H1 (cell line): ENCODE measurements at regions not wholly inside any gene's neighbourhood (a gene's known extent, or its start where the extent isn't known, plus 50 kb on each side); places are given as distances from the start of the nearest gene placed in this dataset.

Experiments
- CTCF ChIA-PET: fragments of 300-600 bp; sonication (Branson Sonifier 250); formaldehyde crosslinking; loops from one replicate; lab custom pipeline; 2021; ENCODE audit not compliant: partially characterized antibody; lab: Charles Lee
- POLR2A ChIA-PET: fragments of 300-600 bp; sonication (Branson Sonifier 250); formaldehyde crosslinking; loops from one replicate; lab custom pipeline; 2021; ENCODE audit warnings: inconsistent platforms; ENCODE audit not compliant: partially characterized antibody; lab: Charles Lee
- DNase-seq, 2 experiments: peaks; one replicate each; pipeline versions ENCODE4 v3.0.0 to v3.0.0-alpha.2; 2010 to 2022; ENCODE audit warnings: low spot score in 2 of 2, low read depth in 1 of 2, mixed read lengths in 1 of 2
- FAIRE-seq: peaks from 2 replicates; lab custom pipeline; 2011; peaks lifted over from hg19 to GRCh38; lab: Jason Lieb, UNC
- H2AFZ ChIP-seq: 2 replicates; pipeline ENCODE4 v1.8.1; 2012; ENCODE audit warnings: low read length, inconsistent platforms
- H2AK5ac ChIP-seq: 2 replicates; pipeline ENCODE4 v1.6.1; 2013; ENCODE audit warnings: low read depth, low read length
- H2BK120ac ChIP-seq: replicated peaks from 2 replicates; pipeline ENCODE3; 2013; ENCODE audit warnings: low read depth, low read length, inconsistent platforms
- H2BK12ac ChIP-seq: 2 replicates; pipeline ENCODE4 v1.6.1; 2013; ENCODE audit warnings: low read depth, low read length
- H2BK15ac ChIP-seq: 2 replicates; pipeline ENCODE4 v1.6.1; 2013; ENCODE audit warnings: low read length
- H2BK20ac ChIP-seq: 2 replicates; pipeline ENCODE4 v1.6.1; 2013; ENCODE audit warnings: low read length
- H2BK5ac ChIP-seq: 2 replicates; pipeline ENCODE4 v1.6.1; 2013; ENCODE audit warnings: low read depth, low read length
- H3K14ac ChIP-seq: 2 replicates; pipeline ENCODE4 v1.6.1; 2013; ENCODE audit warnings: inconsistent platforms; ENCODE audit not compliant: insufficient read length
- H3K18ac ChIP-seq: 2 replicates; pipeline ENCODE4 v1.6.1; 2013; ENCODE audit warnings: low read length; ENCODE audit errors: extremely low read depth
- H3K23ac ChIP-seq: 2 replicates; pipeline ENCODE4 v1.6.1; 2013; ENCODE audit warnings: inconsistent platforms; ENCODE audit not compliant: insufficient read length
- H3K23me2 ChIP-seq: 2 replicates; pipeline ENCODE4 v1.6.1; 2013; ENCODE audit warnings: low read depth, low read length
- H3K27ac ChIP-seq: 2 replicates; pipeline ENCODE4 v1.6.1; 2011; ENCODE audit warnings: low read depth, low read length, inconsistent platforms
- H3K27me3 ChIP-seq, 4 experiments: replicated peaks in 1 of 4; 1 replicate in 1 of 4; 2 replicates in 3 of 4; pipeline versions ENCODE4 v1.6.1 to v1.8.1; 2011 to 2013; ENCODE audit warnings: low read length in 3 of 4, mild to moderate bottlenecking in 3 of 4, inconsistent platforms in 2 of 4, mixed read lengths in 2 of 4, moderate library complexity in 1 of 4; ENCODE audit not compliant: control insufficient read depth in 3 of 4, insufficient read depth in 3 of 4; ENCODE audit errors: extremely low read depth in 1 of 4
- H3K36me3 ChIP-seq, 4 experiments: 2 replicates each; pipeline versions ENCODE4 v1.6.1 to v1.8.1; 2011 to 2013; ENCODE audit warnings: mild to moderate bottlenecking in 4 of 4, low read length in 3 of 4, moderate library complexity in 2 of 4, control low read depth in 1 of 4, inconsistent platforms in 1 of 4; ENCODE audit not compliant: insufficient read depth in 4 of 4, control insufficient read depth in 2 of 4
- H3K4ac ChIP-seq: replicated peaks from 2 replicates; pipeline ENCODE3; 2013; ENCODE audit warnings: low read length, low read depth, mixed read lengths, inconsistent platforms; ENCODE audit not compliant: insufficient read length
- H3K4me1 ChIP-seq, 4 experiments: replicated peaks in 1 of 4; 1 replicate in 1 of 4; 2 replicates in 3 of 4; pipeline versions ENCODE4 v1.6.1 to v1.8.1; 2011 to 2013; ENCODE audit warnings: low read length in 3 of 4, inconsistent platforms in 2 of 4, mixed read lengths in 1 of 4; ENCODE audit not compliant: insufficient read depth in 4 of 4, control insufficient read depth in 3 of 4
- H3K4me2 ChIP-seq, 2 experiments: 2 replicates each; pipeline versions ENCODE4 v1.6.1 to v1.8.1; 2011 to 2013; ENCODE audit warnings: low read depth in 2 of 2, low read length in 2 of 2, control low read depth in 1 of 2, inconsistent platforms in 1 of 2, mild to moderate bottlenecking in 1 of 2; ENCODE audit not compliant: insufficient read depth in 1 of 2
- H3K4me3 ChIP-seq, 4 experiments: fragments of 200-600, 300-600 bp in 1 of 4; sonication (generic), shearing (Covaris generic), sonication (Bioruptor Twin) in 1 of 4; 2 replicates each; pipeline versions ENCODE4 v1.5.1 to v1.8.1; 2011 to 2016; ENCODE audit warnings: low read length in 4 of 4, low read depth in 3 of 4, control low read depth in 2 of 4, inconsistent platforms in 2 of 4, mild to moderate bottlenecking in 2 of 4, mixed read lengths in 1 of 4, moderate library complexity in 1 of 4; ENCODE audit not compliant: insufficient read depth in 2 of 4; ENCODE audit errors: extremely low read depth in 1 of 4
- H3K56ac ChIP-seq: replicated peaks from 2 replicates; pipeline ENCODE3; 2013; ENCODE audit warnings: low read depth, mild to moderate bottlenecking, mixed read lengths, low read length, inconsistent platforms; ENCODE audit not compliant: insufficient read length
- H3K79me1 ChIP-seq: 2 replicates; pipeline ENCODE4 v1.6.1; 2013; ENCODE audit warnings: low read depth, low read length, control low read depth
- H3K79me2 ChIP-seq, 2 experiments: 2 replicates each; pipeline versions ENCODE4 v1.6.1 to v1.8.1; 2012 to 2013; ENCODE audit warnings: low read length in 2 of 2, mild to moderate bottlenecking in 2 of 2, inconsistent platforms in 1 of 2; ENCODE audit not compliant: insufficient read depth in 2 of 2, control insufficient read depth in 1 of 2
- H3K9ac ChIP-seq, 4 experiments: replicated peaks in 1 of 4; 1 replicate in 1 of 4; 2 replicates in 3 of 4; pipeline versions ENCODE4 v1.6.1 to v1.8.1; 2011 to 2013; ENCODE audit warnings: low read depth in 3 of 4, low read length in 3 of 4, control low read depth in 2 of 4, mild to moderate bottlenecking in 2 of 4, moderate library complexity in 2 of 4, inconsistent platforms in 1 of 4; ENCODE audit errors: extremely low read depth in 1 of 4
- H3K9me3 ChIP-seq, 2 experiments: 2 replicates each; pipeline versions ENCODE4 v1.6.1 to v1.8.1; 2012 to 2013; ENCODE audit warnings: mild to moderate bottlenecking in 2 of 2, moderate library complexity in 2 of 2, control low read depth in 1 of 2, inconsistent platforms in 1 of 2, low read depth in 1 of 2, low read length in 1 of 2, mixed read lengths in 1 of 2; ENCODE audit not compliant: insufficient read depth in 2 of 2
- H4K20me1 ChIP-seq, 2 experiments: replicated peaks in 1 of 2; 2 replicates each; pipeline versions ENCODE3 to v1.8.1; 2011 to 2013; ENCODE audit warnings: inconsistent platforms in 2 of 2, low read length in 2 of 2, mild to moderate bottlenecking in 1 of 2; ENCODE audit not compliant: insufficient read depth in 2 of 2, control insufficient read depth in 1 of 2
- H4K5ac ChIP-seq: 2 replicates; pipeline ENCODE4 v1.6.1; 2013; ENCODE audit warnings: low read length, low read depth, mixed read lengths, inconsistent platforms; ENCODE audit not compliant: insufficient read length
- H4K8ac ChIP-seq: 2 replicates; pipeline ENCODE4 v1.8.0; 2013; ENCODE audit warnings: mild to moderate bottlenecking, moderate library complexity, low read length, inconsistent platforms; ENCODE audit not compliant: insufficient read depth; ENCODE audit errors: extremely low read depth
- H4K91ac ChIP-seq: replicated peaks from 2 replicates; pipeline ENCODE3; 2013; ENCODE audit warnings: low read length, mixed read lengths, inconsistent platforms; ENCODE audit not compliant: insufficient read length
- ATF2 ChIP-seq: IDR thresholded peaks from 2 replicates; pipeline ENCODE4 v1.6.1; 2012; ENCODE audit warnings: low read length, inconsistent platforms
- EGR1 ChIP-seq: IDR thresholded peaks from 2 replicates; pipeline ENCODE4 v1.6.1; 2011; ENCODE audit warnings: low read depth, low read length, borderline replicate concordance
- HDAC2 ChIP-seq, 2 experiments: fragments of 300-600 bp in 1 of 2; sonication (generic) in 1 of 2; IDR thresholded peaks; 2 replicates each; pipeline ENCODE4 v1.6.1; 2011 to 2012; ENCODE audit warnings: low read depth in 2 of 2, low read length in 2 of 2, mild to moderate bottlenecking in 2 of 2, moderate library complexity in 2 of 2, borderline replicate concordance in 1 of 2, inconsistent platforms in 1 of 2
- JUN ChIP-seq: IDR thresholded peaks from 2 replicates; pipeline ENCODE4 v1.6.1; 2011; ENCODE audit warnings: low read depth, mild to moderate bottlenecking, improper control_type of control experiment, low read length
- KDM4A ChIP-seq: IDR thresholded peaks from one replicate; pipeline ENCODE4 v1.7.1; 2012; ENCODE audit warnings: low read depth, mild to moderate bottlenecking, moderate library complexity, low read length, inconsistent platforms; ENCODE audit not compliant: severe bottlenecking
- KDM5A ChIP-seq: fragments of 200-600 bp; IDR thresholded peaks from 2 replicates; pipeline ENCODE4 v1.7.1; 2012; ENCODE audit warnings: mild to moderate bottlenecking, low read length, inconsistent platforms, mixed read lengths
- POLR2A ChIP-seq, 2 experiments: IDR thresholded peaks; 1 replicate in 1 of 2; 2 replicates in 1 of 2; pipeline ENCODE4 v1.6.1; 2011; ENCODE audit warnings: low read depth in 2 of 2, low read length in 2 of 2, mild to moderate bottlenecking in 2 of 2; ENCODE audit errors: control extremely low read depth in 1 of 2
- RAD21 ChIP-seq, 2 experiments: IDR thresholded peaks in 1 of 2; conservative IDR thresholded peaks in 1 of 2; 2 replicates each; pipeline ENCODE4 v1.6.1; 2011; ENCODE audit warnings: low read depth in 2 of 2, low read length in 2 of 2, improper control_type of control experiment in 1 of 2, inconsistent platforms in 1 of 2, mild to moderate bottlenecking in 1 of 2, moderate library complexity in 1 of 2
- RBBP5 ChIP-seq: IDR thresholded peaks from 2 replicates; pipeline ENCODE4 v1.7.1; 2012; ENCODE audit warnings: low read depth, mild to moderate bottlenecking, inconsistent platforms, low read length, moderate library complexity, borderline replicate concordance
- SP1 ChIP-seq: IDR thresholded peaks from 2 replicates; pipeline ENCODE4 v1.6.1; 2011; ENCODE audit warnings: low read depth, low read length
- SP2 ChIP-seq: IDR thresholded peaks from 2 replicates; pipeline ENCODE4 v1.6.1; 2012; ENCODE audit warnings: mild to moderate bottlenecking, low read length, inconsistent platforms
- SRF ChIP-seq: IDR thresholded peaks from 2 replicates; pipeline ENCODE4 v1.6.1; 2011; ENCODE audit warnings: mild to moderate bottlenecking, low read depth, low read length, moderate library complexity
- SUZ12 ChIP-seq: fragments of 200-600 bp; sonication (generic); IDR thresholded peaks from 2 replicates; pipeline ENCODE4 v1.6.1; 2012; ENCODE audit warnings: mild to moderate bottlenecking, inconsistent platforms, low read length, moderate library complexity, mixed read lengths
- TBP ChIP-seq: IDR thresholded peaks from 2 replicates; pipeline ENCODE4 v1.6.1; 2011; ENCODE audit warnings: low read depth, low read length, improper control_type of control experiment
- WGBS, 2 experiments: shearing (Covaris generic) in 1 of 2; methylation state at CpG; one replicate each; pipeline versions ENCODE4 v1.1.6 to v1.1.7; 2013 to 2015; ENCODE audit warnings: low lambda C conversion rate in 2 of 2, mixed read lengths in 2 of 2, inconsistent platforms in 1 of 2, low coverage in 1 of 2, missing lambda C conversion rate in 1 of 2; ENCODE audit not compliant: insufficient replicate concordance in 2 of 2, insufficient coverage in 1 of 2, insufficient read length in 1 of 2; ENCODE audit errors: extremely low coverage in 1 of 2, missing lambda C conversion rate in 1 of 2; 5-methylcytosine and 5-hydroxymethylcytosine counted together

GRCh38 chr2:146450131-146450530 is 1394.7 kb upstream of the ACVR2A start:
- ChIA-PET CTCF (no interaction called here), POLR2A (no interaction called here)
- Histone ChIP-seq H3K27ac (no peak overlapping the region), H3K4me1 (no peaks in the 10 kb centered on the region), H3K27me3 (no peaks in the 10 kb centered on the region), H3K4me2 (no peak overlapping the region), H3K4me3 (no peak overlapping the region), H2BK5ac (no peak overlapping the region), H4K8ac (no peak overlapping the region), H2AK5ac (no peak overlapping the region), H3K18ac (no peak overlapping the region), H3K36me3 (no peaks in the 10 kb centered on the region), H3K56ac (no peak overlapping the region), H2BK15ac (no peak overlapping the region), H2BK12ac (no peak overlapping the region), H3K23me2 (no peaks in the 10 kb centered on the region), H2AFZ (0 out of 2 replicates have a peak overlapping the region, but pooled peaks have one; percentile 31), H2BK120ac (no peak overlapping the region), H2BK20ac (no peak overlapping the region), H3K4ac (no peak overlapping the region), H4K20me1 (no peaks in the 10 kb centered on the region), H3K79me2 (no peaks in the 10 kb centered on the region), H3K9ac (no peak overlapping the region), H3K79me1 (no peaks in the 10 kb centered on the region), H3K9me3 (no peaks in the 10 kb centered on the region), H4K91ac (no peak overlapping the region), H4K5ac (no peak overlapping the region), H3K23ac (no peak overlapping the region), H3K14ac (no peak overlapping the region)
- TF ChIP-seq KDM5A (no peak), EGR1 (no peak), SP1 (no peak), SRF (no peak), JUN (no peak), POLR2A (IDR thresholded peaks at IDR 0.05; ENCODE audit: control extremely low read depth in 1 of 2, low read depth in 2 of 2, low read length in 2 of 2) (no peak), KDM4A (no peak), RBBP5 (no peak), SUZ12 (no peak), SP2 (no peak), TBP (no peak), ATF2 (no peak), RAD21 (IDR thresholded peaks at IDR 0.05 in 1 of 2, conservative IDR thresholded peaks at IDR 0.05 in 1 of 2; ENCODE audit: low read depth in 2 of 2, low read length in 2 of 2) (no peak), HDAC2 (IDR thresholded peaks at IDR 0.05; ENCODE audit: borderline replicate concordance in 1 of 2, low read depth in 2 of 2, low read length in 2 of 2) (no peak)
- WGBS, 2 experiments, result 90% methylated on average over 2 of the region's 2 CpGs; no CpG with 5 or more reads in 1 of the 2 experiments
- no peak for FAIRE-seq
- DNase-seq, result no peak
